Gastroesophageal sphincter (tissue), 3 donors: ENCODE measurements at regions not wholly inside any gene's neighbourhood (a gene's known extent, or its start where the extent isn't known, plus 50 kb on each side); places are given as distances from the start of the nearest gene placed in this dataset.

Experiments used
- EP300 ChIP-seq: sonication (generic); formaldehyde crosslinking; IDR thresholded peaks from one replicate; pipeline ENCODE4 v1.6.1; 2017; ENCODE audit warnings: antibody characterized with exemption, mild to moderate bottlenecking
- POLR2A ChIP-seq, 2 donors: fragments of 450-650 bp; IDR thresholded peaks; one replicate each; pipeline ENCODE4 v1.6.1; 2017; ENCODE audit warnings: antibody characterized with exemption in 2 of 2, mild to moderate bottlenecking in 2 of 2, moderate library complexity in 1 of 2
- TF ChIP-seq, protein P1 (sequence below), 4 experiments: fragments of 200-600 bp in 2 of 4; fragments of 450-650 bp in 2 of 4; sonication (generic) in 1 of 4; IDR thresholded peaks; one replicate each; pipeline ENCODE4 v1.5.1; 2017 to 2019; ENCODE audit warnings: antibody characterized with exemption in 4 of 4, mild to moderate bottlenecking in 2 of 4, moderate library complexity in 2 of 4

DNA sequence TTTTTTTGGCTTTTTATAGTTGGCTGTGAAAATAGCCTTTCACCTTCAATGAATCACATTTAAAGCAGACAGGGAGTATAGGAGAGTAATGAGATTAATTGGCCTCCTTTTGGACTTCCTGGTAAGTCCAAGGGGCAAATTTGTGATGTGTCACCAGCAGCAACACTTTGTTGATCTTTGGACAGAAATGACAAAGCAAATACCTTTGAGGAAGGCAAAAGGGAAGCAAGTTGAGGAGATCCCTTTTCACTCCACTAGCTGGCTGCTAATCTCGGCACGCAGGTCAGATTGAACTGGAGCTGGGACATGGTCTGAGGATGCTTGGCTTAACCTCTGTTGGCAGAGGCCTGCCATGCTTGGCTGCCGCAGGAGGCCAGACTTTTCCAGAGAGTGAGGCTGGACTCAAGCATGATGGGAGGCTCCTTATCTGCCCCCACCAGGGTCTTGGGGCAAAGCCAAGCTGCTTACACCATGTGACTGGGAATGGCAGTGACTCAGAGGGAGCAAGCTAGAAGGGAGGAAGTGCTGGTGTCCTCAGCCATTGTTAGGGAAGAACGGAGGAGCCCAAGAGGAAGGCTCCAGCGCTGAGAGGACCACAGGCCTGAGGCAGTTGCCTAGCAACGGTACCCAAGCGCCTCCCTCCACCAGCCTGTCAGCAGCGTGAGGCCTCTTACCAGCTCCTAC is 174.5 kb upstream of the MAP1B start:
- TF ChIP-seq, protein P1, sequence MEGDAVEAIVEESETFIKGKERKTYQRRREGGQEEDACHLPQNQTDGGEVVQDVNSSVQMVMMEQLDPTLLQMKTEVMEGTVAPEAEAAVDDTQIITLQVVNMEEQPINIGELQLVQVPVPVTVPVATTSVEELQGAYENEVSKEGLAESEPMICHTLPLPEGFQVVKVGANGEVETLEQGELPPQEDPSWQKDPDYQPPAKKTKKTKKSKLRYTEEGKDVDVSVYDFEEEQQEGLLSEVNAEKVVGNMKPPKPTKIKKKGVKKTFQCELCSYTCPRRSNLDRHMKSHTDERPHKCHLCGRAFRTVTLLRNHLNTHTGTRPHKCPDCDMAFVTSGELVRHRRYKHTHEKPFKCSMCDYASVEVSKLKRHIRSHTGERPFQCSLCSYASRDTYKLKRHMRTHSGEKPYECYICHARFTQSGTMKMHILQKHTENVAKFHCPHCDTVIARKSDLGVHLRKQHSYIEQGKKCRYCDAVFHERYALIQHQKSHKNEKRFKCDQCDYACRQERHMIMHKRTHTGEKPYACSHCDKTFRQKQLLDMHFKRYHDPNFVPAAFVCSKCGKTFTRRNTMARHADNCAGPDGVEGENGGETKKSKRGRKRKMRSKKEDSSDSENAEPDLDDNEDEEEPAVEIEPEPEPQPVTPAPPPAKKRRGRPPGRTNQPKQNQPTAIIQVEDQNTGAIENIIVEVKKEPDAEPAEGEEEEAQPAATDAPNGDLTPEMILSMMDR (IDR thresholded peaks at IDR 0.05): peak in 2 of 4 experiments; percentile 10 to 24
- TF ChIP-seq POLR2A (IDR thresholded peaks at IDR 0.05): no peak
- no peak for TF ChIP-seq EP300
